Central memory CD4-positive, alpha-beta T cell (primary cell): ENCODE measurements at regions not wholly inside any gene's neighbourhood (a gene's known extent, or its start where the extent isn't known, plus 50 kb on each side); places are given as distances from the start of the nearest gene placed in this dataset.
"Not testable (repeated sequence)": the region's sequence is repeated elsewhere in the genome, so short reads cannot be mapped to it uniquely, and the experiment has no call there.

Source experiments
- DNase-seq: peaks from one replicate; pipeline ENCODE4 v3.0.0; 2022

DNA sequence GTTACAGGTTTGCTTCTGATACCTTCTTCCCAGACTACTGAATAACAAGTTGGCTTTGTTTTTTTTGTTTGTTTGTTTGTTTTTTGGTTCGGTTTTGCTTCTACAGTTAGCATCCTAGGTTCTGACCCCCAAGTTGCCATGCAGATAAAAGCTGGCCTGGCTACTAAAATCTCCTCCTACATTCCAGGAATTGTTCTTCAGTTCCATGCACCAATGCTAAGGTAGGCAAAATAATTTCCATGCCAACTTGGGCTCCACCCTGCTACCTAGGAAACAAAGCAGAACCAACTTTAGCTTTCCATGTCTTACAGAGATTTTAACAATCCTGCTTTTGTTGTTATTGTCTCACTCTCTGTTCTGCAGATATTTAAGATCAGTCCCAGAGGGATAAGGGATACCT, 495.5 kb upstream of the SOX9 start:
- DNase-seq, result no peak

DNA sequence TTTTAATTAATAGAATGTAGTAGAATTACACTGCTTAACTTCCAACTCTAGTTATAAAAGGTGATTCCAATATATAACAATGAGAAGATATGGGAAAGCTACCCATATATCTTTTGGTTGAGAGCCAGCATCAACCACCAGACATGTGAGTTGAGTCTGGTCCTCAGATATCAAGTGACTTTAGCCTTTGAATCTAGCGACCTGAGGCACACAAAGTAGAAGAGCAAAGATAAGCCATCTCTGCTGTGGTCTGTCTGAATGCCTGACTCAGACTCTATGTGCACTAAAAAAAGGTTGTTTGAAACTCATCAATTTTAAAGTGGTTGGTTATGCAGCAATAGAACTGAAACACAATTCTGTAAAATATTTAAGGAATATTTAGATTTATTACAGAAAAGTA, 492.5 kb upstream of the SOX9 start:
- DNase-seq, result no peak

- DNase-seq, result no peak
Observed at GRCh38 chr17:71631483-71631882, 489.3 kb upstream of the SOX9 start.

DNA sequence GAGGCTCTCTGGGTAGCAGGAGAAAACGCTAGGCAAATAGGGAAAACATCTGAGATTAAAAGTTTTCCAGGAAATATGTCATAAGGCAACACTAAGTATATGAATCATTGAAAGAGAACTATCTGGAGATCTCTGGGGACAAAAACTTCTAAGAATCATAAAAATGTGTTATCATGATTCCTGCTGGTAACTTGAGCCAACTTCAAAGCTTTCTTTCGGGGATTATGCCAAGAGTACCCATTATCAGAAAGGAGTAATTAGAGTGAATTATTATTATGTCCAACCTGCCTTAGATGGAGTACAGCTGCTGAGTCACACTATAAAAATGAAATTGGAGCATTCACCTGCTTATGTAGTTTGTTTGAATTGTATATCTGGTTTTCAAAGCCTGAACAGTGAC, 488.5 kb upstream of the SOX9 start:
- DNase-seq, result no peak

GRCh38 chr17:71633391-71633849, 487.4 kb upstream of the SOX9 start:
- DNase-seq, result no peak

GRCh38 chr17:71634376-71634775, 486.4 kb upstream of the SOX9 start:
- no peak for DNase-seq

- no peak for DNase-seq
Observed at GRCh38 chr17:71635187-71635586, 485.6 kb upstream of the SOX9 start.

- DNase-seq, result no peak
Observed at GRCh38 chr17:71636644-71637043, 484.2 kb upstream of the SOX9 start.

DNA sequence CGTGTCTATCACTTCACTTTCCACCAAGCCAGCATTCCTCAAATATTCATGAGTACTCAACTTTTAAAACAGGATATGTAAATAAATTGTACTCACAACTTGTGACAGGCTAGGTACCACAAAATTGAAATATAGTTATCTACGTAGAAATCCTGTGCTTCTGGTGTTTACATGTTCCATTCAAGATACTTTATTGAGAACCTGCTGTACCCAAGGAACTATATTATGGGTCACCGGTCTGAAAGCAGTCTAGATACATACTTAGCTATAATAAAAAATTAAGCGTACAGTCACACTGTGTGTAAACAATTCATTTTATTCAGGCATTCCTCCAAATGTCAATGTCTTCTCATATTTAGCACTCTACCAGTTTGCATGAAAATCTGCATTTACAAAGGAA, 482.2 kb upstream of the SOX9 start:
- no peak for DNase-seq

DNA sequence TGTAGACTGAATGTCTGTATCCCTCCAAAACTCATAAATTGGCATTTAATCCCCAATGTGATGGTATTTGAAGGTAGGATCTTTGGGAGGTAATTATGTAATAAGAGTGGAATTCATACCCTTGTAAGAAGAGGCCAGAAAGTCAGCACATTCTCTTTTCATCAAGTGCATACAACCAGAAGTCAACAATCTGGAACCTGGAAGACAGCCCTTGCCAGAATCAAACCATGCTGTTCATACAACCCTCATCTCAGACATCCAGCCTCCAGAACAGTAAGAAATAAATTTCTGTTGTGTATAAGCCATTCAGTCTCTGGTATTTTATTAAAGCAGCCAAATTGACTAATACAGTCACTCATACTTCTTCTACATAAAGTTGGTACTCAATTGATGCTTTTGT, 481.0 kb upstream of the SOX9 start:
- DNase-seq, result no peak

DNA sequence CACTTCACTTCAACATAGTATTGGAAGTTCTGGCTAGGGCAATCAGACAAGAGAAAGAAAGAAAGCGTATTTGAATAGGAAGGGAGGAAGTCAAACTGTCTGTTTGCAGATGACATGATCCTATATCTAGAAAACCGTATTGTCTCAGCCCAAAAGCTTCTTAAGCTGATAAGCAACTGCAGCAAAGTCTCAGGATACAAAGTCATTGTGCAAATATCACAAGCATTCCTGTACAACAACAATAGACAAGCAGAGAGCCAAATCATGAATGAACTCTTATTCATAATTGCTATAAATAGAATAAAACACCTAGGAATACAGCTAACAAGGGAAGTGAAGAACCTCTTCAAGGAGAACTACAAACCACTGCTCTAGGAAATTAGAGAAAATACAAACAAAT, 473.9 kb upstream of the SOX9 start:
- DNase-seq, result not testable (repeated sequence)

- DNase-seq, result not testable (repeated sequence)
Observed at GRCh38 chr17:71648342-71648741, 472.5 kb upstream of the SOX9 start.

DNA sequence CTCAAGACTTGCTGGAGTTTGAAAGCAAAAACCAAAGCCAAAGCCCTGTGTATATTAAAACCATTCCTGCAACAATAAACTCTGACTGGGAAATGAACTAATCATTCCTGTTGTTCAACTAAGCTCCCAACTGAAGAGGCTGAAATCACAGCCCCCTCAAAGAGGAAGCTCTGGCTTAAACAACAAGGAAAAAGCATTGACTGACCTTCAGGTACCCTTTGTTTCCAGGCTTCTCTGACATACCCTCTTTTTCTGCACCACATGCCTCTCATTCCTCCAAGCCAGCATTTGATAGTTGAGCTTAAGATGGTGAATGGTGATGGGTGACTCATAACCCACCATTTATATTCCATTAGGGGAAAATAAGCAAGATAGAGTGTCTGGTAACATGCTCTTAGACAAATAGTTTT, 470.9 kb upstream of the SOX9 start:
- no peak for DNase-seq

- DNase-seq, result no peak
Observed at GRCh38 chr17:71655542-71655941, 465.3 kb upstream of the SOX9 start.

GRCh38 chr17:71656964-71657858, 463.6 kb upstream of the SOX9 start:
- no peak for DNase-seq

GRCh38 chr17:71658996-71659395, 461.8 kb upstream of the SOX9 start:
- DNase-seq, result no peak

DNA sequence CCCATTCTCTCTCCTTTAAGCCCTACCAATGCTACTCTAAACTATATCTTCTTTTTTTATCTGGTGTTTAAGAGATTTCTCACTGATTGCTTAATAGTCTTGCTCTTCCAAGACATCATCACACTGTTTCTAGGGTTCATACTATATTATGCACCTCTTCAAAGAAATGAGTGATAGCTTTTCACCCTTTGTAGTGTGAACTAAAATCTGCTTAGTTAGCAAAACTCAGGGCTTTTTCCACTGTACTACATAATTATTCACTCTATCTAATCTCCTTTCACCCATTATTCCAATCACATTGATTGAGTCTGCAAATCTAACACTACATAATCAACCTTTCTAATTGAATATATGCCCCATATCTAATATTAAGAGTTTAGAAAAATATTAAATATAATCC, 456.0 kb upstream of the SOX9 start:
- DNase-seq, result no peak

DNA sequence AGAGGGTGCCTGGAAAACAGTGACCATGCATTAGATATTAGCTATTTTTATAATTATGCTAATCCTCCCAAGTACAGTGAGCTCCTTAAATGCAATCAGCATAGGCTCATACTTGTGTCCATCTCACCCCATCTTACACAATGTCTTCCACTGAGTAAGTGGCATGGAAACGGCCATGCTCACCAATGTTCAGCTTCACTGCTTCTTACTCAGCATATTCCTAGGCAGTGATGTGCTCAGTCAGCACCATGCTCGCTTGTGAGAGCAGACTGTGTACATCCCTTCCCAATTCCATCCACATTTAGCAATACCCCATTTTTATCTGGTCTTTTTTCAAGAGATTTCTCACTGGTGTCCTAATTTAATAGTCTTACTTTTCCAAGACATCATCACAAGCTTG, 454.8 kb upstream of the SOX9 start:
- no peak for DNase-seq

DNA sequence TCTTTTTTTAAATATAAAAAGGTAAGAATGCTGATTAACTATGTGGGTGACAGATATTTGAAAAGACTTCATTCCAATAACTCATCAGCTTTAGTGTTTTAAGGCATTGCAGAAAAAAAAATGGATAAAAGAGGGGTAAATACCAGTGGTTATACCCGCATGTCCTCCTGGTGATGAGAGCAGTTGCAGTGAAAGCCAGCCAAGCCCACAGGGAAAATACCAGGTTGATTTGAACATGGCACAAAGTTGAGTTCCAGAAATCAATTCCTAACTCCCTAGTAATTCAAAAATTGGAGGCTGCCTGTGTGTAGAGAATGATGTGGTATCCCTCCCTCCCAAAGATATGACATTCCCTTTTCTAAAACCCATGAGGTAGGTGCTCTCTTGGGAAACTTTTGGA, 453.2 kb upstream of the SOX9 start:
- no peak for DNase-seq

DNA sequence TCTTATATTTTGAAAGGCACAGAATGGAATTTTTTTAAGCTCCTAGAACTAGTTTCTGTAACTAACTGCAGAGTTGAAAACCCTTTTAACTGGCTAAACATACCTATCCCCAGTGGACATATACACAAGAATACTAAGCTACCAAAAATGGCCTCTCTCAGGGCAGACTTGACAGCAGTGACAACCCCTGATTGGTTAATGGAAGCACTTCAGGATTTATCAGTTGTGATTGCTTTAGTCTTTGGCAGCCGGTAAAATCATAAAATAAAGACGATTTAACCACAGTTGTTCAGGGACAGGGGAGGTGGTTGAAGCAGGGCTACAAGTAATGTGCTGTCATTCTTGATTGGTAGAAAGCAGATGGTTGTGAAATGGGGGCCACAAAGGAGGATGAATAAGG, 452.0 kb upstream of the SOX9 start:
- DNase-seq, result no peak

DNA sequence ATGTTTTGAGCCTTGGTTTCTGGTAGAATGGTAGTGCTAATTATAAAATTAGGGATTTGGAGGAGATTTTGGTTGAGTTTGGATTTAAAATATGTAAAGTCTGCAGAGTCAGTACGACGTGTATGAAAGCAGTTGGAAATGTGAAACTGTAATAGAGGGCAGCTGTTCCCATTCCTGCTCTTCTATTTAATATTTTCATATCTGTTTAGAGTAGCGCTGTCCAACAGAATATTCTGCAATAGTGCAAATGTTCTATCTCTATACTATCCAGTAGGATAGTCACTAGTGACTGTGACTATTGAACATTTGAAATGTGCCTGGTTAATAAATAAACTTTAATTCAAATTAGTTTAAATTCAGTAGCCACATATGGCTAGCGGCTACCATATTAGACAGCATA, 443.4 kb upstream of the SOX9 start:
- DNase-seq, result no peak

DNA sequence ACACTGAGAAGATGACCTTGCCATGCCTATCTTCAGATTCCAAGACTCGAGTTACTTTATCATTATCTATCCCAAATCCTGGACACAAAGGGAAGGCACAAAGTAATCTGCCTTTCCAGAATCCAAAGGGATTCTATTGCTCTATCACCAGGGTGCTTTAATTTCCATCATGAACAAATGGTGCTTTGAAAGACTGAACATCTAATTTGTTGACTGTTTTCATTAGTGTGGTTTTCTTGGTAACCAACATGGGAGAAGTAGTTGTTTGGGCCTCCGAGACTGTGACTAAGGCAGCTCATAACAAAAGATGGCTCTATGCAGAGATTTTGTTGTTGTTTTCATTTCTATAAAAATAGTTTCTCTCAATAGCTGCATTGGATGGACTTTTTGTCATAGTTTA, 441.0 kb upstream of the SOX9 start:
- no peak for DNase-seq

DNA sequence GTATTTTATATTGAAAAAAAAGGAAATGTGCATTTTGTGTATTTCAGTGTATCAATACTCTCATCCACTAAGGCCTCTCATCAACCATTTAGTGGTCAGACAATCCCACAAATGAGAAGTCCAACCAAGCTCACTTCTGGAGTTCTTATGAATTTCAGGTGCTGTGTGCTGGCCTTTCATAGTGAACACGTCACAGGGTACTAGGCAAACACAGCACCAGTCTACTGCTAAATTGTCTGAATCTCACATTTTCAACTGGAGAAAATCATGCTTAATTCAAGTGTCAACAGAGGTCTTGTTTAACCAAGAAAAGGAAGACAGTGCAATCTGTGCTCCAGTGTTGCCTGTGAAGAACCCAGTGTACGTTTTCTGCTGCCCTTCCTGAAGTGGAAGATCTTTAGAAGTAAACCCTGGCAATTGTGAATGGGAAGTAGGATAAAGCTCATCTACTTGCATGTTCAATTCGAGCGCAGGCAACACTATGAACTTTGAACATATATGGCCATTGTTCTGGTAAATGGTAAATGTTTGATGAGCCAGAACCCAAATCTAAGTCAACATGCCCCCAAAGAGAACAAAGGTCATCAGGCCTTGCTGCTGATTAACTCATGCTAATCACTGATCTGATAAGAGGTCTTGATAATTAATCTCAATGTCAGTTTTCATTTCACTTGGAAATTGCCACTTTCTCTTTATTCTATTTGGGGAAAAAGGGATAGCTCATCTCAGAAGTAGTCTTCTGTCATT, 439.2 kb upstream of the SOX9 start:
- DNase-seq, result no peak

- no peak for DNase-seq
Observed at GRCh38 chr17:71682174-71682494, 438.7 kb upstream of the SOX9 start.
